ENCODE measurements at regions not wholly inside any gene's neighbourhood (a gene's known extent, or its start where the extent isn't known, plus 50 kb on each side); places are given as distances from the start of the nearest gene placed in this dataset.

DNA sequence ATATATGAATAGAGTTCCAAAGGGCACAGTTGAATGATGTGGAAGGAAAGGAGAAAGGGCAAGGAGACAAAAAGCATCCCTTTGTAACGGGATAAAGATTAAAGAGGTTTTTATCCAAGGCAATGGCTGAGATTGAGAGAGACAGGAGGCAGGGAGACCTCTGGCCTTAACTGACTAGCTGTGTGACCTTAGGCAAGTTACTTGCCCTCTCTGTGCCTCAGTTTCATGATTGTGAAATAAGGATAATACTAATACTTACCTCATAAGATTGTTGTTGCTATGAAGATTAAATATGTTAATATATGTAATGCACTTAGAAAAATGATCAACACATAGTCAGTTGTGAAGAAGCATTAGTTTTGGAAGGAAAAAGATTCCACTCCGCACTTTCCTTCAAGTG lies 130.2 kb upstream of the EEA1 start:
- H3K36me3 Mint-ChIP-seq (ENCODE audit: insufficient read depth): no peaks in the 10 kb centered on the region
- H3K9me3 Mint-ChIP-seq (ENCODE audit: low read depth): no peaks in the 10 kb centered on the region
- peaks cover 2% of the 10 kb centered on the region for H3K4me1 Mint-ChIP-seq (ENCODE audit: low read depth)
- H3K4me3 Mint-ChIP-seq (ENCODE audit: low read depth): no peak overlapping the region
- no peak overlapping the region for H3K27ac Mint-ChIP-seq
- DNase-seq (ENCODE audit: low spot score, unreplicated experiment): no peak
- H3K27me3 Mint-ChIP-seq: peaks cover 9% of the 10 kb centered on the region
- TF ChIP-seq, protein P1, sequence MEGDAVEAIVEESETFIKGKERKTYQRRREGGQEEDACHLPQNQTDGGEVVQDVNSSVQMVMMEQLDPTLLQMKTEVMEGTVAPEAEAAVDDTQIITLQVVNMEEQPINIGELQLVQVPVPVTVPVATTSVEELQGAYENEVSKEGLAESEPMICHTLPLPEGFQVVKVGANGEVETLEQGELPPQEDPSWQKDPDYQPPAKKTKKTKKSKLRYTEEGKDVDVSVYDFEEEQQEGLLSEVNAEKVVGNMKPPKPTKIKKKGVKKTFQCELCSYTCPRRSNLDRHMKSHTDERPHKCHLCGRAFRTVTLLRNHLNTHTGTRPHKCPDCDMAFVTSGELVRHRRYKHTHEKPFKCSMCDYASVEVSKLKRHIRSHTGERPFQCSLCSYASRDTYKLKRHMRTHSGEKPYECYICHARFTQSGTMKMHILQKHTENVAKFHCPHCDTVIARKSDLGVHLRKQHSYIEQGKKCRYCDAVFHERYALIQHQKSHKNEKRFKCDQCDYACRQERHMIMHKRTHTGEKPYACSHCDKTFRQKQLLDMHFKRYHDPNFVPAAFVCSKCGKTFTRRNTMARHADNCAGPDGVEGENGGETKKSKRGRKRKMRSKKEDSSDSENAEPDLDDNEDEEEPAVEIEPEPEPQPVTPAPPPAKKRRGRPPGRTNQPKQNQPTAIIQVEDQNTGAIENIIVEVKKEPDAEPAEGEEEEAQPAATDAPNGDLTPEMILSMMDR (IDR thresholded peaks at IDR 0.05; ENCODE audit: unreplicated experiment): no peak

DNA sequence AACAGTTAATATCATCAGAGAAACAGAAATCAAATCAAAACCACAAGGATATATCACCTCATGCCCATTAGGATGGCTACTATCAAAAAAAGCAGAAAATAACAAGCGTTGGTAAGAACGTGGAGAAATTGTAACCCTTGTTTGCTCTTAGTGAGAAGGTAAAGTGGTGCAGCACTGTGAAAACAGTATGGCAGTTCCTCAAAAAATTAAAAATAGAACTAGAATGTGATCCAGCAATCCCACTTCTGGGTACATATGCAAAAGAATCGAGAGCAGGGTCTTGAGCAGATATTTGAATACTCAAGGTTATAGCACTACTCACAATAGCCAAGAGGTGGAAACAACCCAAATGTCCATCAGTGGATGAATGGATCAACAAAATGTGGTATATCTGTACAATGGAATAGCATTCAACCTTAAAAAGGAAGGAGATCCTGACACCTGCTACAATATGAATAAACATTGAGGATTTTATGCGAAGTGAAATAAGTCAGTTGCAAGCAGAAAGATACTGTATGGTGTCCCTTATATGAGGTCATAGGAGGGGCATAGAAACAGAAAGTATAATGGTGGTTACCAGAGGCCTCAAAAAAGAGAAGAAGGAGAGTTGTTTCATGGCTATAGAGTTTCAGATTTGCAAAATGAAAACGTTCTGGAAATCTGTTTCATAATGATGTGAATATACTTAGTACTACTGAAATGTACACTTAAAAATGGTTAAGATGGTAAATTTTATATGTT lies 131.0 kb upstream of the EEA1 start:
- DNase-seq (ENCODE audit: low spot score, unreplicated experiment): no peak
- peaks cover 1% of the 10 kb centered on the region for H3K4me1 Mint-ChIP-seq (ENCODE audit: low read depth)
- no peaks in the 10 kb centered on the region for H3K36me3 Mint-ChIP-seq (ENCODE audit: insufficient read depth)
- TF ChIP-seq, protein P1 (IDR thresholded peaks at IDR 0.05; ENCODE audit: unreplicated experiment): no peak
- H3K27ac Mint-ChIP-seq: no peak overlapping the region
- H3K4me3 Mint-ChIP-seq (ENCODE audit: low read depth): no peak overlapping the region
- no peaks in the 10 kb centered on the region for H3K9me3 Mint-ChIP-seq (ENCODE audit: low read depth)
- peaks cover 9% of the 10 kb centered on the region for H3K27me3 Mint-ChIP-seq

DNA sequence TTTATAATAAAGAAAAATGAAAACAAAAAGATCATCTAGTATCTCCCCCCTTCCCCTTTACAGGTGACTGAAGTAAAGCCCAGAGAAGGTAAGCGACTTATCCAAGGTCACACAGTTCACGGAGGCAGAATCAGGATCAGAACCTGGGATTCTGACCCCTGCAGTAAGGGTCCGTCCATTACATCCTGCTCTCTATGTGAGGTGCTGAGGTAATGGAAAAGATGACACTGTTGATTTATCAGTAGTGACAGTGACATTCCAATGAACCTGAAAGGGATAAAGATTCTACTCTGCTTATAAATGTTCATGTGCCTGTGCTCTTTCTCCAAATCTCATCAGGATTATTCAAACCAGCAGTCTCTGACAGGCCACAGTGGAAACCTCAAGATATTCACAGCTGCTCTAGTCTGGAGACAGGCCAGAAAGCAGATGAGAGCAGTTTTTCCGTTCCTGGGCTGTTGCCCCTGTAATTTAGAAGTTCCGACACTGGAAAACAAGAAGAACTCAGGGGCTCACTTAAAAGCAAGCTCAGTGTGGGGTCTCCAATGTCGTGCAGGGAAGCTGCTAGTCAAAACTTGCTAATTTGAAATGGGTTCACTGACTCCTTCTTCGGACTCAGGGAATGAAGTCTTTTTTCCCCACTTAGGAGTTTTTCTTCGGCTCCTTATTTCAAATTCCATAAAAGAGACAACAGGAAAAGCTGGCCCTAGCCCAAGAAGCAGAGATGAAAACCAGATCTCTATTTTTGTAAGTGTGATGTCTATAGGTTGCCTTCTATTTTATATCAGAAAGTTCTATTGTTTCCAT lies 131.8 kb upstream of the EEA1 start:
- no peak for DNase-seq (ENCODE audit: low spot score, unreplicated experiment)
- H3K27ac Mint-ChIP-seq: no peak overlapping the region
- no peak overlapping the region for H3K4me3 Mint-ChIP-seq (ENCODE audit: low read depth)
- H3K4me1 Mint-ChIP-seq (ENCODE audit: low read depth): peaks cover 1% of the 10 kb centered on the region
- H3K9me3 Mint-ChIP-seq (ENCODE audit: low read depth): no peaks in the 10 kb centered on the region
- TF ChIP-seq, protein P1 (IDR thresholded peaks at IDR 0.05; ENCODE audit: unreplicated experiment): no peak
- H3K36me3 Mint-ChIP-seq (ENCODE audit: insufficient read depth): no peaks in the 10 kb centered on the region
- peaks cover 9% of the 10 kb centered on the region for H3K27me3 Mint-ChIP-seq

DNA sequence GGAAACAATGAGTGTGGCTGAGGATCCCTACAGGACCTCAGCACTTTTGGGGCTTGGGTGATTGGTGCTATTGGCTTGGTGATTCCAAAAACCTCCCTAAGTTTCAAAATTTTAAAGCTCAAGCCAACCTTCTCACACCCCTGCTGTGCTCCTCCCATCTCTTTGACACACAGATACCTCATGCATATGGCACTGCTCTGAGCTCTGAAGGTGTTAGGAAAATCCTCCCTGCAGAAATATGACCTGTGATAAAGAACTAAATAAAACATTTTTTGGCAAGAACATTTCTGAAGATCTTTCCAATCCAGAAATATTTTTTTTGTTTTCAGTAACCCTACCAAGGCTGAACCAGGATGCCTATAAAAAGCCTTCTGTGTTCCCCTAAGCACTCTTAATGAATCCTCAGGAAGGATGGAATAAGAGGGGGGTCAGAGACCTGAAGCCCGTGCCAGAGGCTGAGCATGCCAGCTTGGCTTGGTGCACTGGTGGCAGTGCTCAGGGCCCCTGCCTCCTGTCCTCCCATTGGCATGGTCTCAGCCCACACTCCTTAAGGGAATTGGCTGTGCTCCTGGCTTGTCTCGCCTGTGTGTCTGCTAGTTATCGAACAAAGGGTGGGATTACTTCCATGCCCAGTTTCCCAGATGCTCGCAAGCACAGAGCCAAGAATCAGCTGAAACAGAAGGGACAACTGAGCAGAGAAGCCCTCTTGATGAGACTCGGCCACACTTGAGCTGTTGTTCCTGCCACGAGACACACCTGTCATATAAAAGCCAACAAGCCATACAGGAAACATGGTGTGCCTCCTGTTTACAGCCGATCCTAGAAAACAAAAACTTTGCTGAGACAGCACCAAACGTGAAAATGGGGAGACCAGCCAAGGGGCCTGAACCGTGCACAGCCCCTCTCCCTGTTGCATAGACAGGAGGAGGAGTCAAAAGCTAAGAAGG lies 132.7 kb upstream of the EEA1 start:
- no peaks in the 10 kb centered on the region for H3K4me1 Mint-ChIP-seq (ENCODE audit: low read depth)
- TF ChIP-seq, protein P1 (IDR thresholded peaks at IDR 0.05; ENCODE audit: unreplicated experiment): no peak
- no peak overlapping the region for H3K4me3 Mint-ChIP-seq (ENCODE audit: low read depth)
- H3K27me3 Mint-ChIP-seq: peaks cover 9% of the 10 kb centered on the region
- H3K9me3 Mint-ChIP-seq (ENCODE audit: low read depth): no peaks in the 10 kb centered on the region
- no peak overlapping the region for H3K27ac Mint-ChIP-seq
- H3K36me3 Mint-ChIP-seq (ENCODE audit: insufficient read depth): no peaks in the 10 kb centered on the region
- DNase-seq (ENCODE audit: low spot score, unreplicated experiment): no peak

DNA sequence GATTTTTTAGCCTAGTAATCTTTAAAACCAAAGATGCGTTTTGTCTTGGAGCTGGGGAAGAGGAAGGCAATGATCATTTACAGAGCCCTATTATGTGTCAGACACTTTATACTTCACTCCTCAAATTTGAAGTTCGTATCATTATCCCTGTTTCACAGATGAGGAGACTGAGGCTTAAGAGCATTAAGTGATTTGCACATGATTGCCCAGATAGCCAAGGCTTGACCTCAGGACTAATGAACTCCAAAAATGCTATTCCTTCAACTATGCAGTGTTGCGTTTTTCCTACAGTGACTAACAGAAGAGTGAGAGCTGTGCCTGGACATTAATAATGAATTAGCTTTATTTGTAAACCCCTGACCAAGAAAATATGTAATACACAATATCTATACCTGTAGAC lies 136.8 kb upstream of the EEA1 start:
- Mint-ChIP-seq H3K9me3 (ENCODE audit: low read depth) (no peaks in the 10 kb centered on the region), H3K4me3 (ENCODE audit: low read depth) (no peak overlapping the region), H3K27ac (no peak overlapping the region), H3K36me3 (ENCODE audit: insufficient read depth) (no peaks in the 10 kb centered on the region), H3K27me3 (peaks cover 14% of the 10 kb centered on the region), H3K4me1 (ENCODE audit: low read depth) (no peaks in the 10 kb centered on the region)
- TF ChIP-seq, protein P1 (IDR thresholded peaks at IDR 0.05; ENCODE audit: unreplicated experiment): no peak
- no peak for DNase-seq (ENCODE audit: low spot score, unreplicated experiment)

Data from progenitor cell of endocrine pancreas (in vitro differentiated cells).